ENCODE measurements at regions not wholly inside any gene's neighbourhood (a gene's known extent, or its start where the extent isn't known, plus 50 kb on each side); places are given as distances from the start of the nearest gene placed in this dataset.

GRCh38 chr3:76054404-76054803 lies 269.1 kb upstream of the ZNF717 start:
- ATAC-seq (ENCODE audit: low read depth) (no peak), DNase-seq (no peak)
- WGBS (ENCODE audit: insufficient coverage) = no CpG with 5 or more reads among the region's 1 CpG
- H3K9ac ChIP-seq (ENCODE audit: low read length) = no peak overlapping the region
- no peak overlapping the region for H3K4me2 ChIP-seq (replicated peaks; ENCODE audit: low read depth, low read length, poor library complexity, severe bottlenecking)
- Mint-ChIP-seq H3K4me1 (no peaks in the 10 kb centered on the region), H3K27ac (no peak overlapping the region), H3K4me3 (no peak overlapping the region), H3K9me3 (ENCODE audit: insufficient read depth) (peaks cover 2% of the 10 kb centered on the region), H3K27me3 (no peaks in the 10 kb centered on the region)
- CTCF ChIA-PET = no interaction called here
- H3K36me3 ChIP-seq (replicated peaks in 1 of 2; ENCODE audit: control extremely low read depth in 1 of 2, control insufficient read depth in 1 of 2, extremely low read depth in 1 of 2, insufficient read depth in 2 of 2, low read length in 1 of 2) = no peaks in the 10 kb centered on the region
- intact Hi-C loops (cut with micrococcal nuclease) = no loop called here
- POLR2A ChIA-PET = no interaction called here
- TF ChIP-seq CTCF (IDR thresholded peaks at IDR 0.05) = no peak
- TF ChIP-seq EZH2 (IDR thresholded peaks at IDR 0.05; ENCODE audit: borderline replicate concordance, insufficient read depth, low read depth, low read length, poor library complexity, severe bottlenecking) = no peak
- H3K4me1 ChIP-seq (ENCODE audit: control insufficient read depth in 2 of 2, insufficient read depth in 2 of 2, low read length in 2 of 2) = no peaks in the 10 kb centered on the region
- no peak overlapping the region for H3K27ac ChIP-seq (ENCODE audit: low read length in 2 of 2)
- no peak overlapping the region for H2AFZ ChIP-seq (ENCODE audit: insufficient read depth, low read depth, low read length, poor library complexity, severe bottlenecking)
- no peaks in the 10 kb centered on the region for H3K27me3 ChIP-seq (replicated peaks in 1 of 4; ENCODE audit: control extremely low read depth in 1 of 4, control insufficient read depth in 3 of 4, insufficient read depth in 4 of 4, low read length in 3 of 4)
- no peaks in the 10 kb centered on the region for H3K79me2 ChIP-seq (ENCODE audit: control insufficient read depth, insufficient read depth, low read length)
- no peaks in the 10 kb centered on the region for H4K20me1 ChIP-seq (ENCODE audit: control insufficient read depth, insufficient read depth, low read length, poor library complexity, severe bottlenecking)
- no peak overlapping the region for H3K4me3 ChIP-seq (ENCODE audit: control extremely low read depth in 1 of 5, extremely low read depth in 1 of 5, insufficient read depth in 1 of 5, low read depth in 2 of 5, low read length in 4 of 5)
- H3K9me3 ChIP-seq (ENCODE audit: control extremely low read depth in 1 of 3, control insufficient read depth in 2 of 3, insufficient read depth in 1 of 3, low read length in 2 of 3) = no peaks in the 10 kb centered on the region

- TF ChIP-seq EZH2 (IDR thresholded peaks at IDR 0.05; ENCODE audit: borderline replicate concordance, insufficient read depth, low read depth, low read length, poor library complexity, severe bottlenecking) (no peak), CTCF (IDR thresholded peaks at IDR 0.05) (no peak)
- Mint-ChIP-seq H3K9me3 (ENCODE audit: insufficient read depth) (no peaks in the 10 kb centered on the region), H3K4me3 (no peak overlapping the region), H3K27me3 (no peaks in the 10 kb centered on the region), H3K27ac (no peak overlapping the region), H3K4me1 (no peaks in the 10 kb centered on the region)
- Histone ChIP-seq H2AFZ (ENCODE audit: insufficient read depth, low read depth, low read length, poor library complexity, severe bottlenecking) (no peak overlapping the region), H3K4me3 (ENCODE audit: control extremely low read depth in 1 of 5, extremely low read depth in 1 of 5, insufficient read depth in 1 of 5, low read depth in 2 of 5, low read length in 4 of 5) (no peak overlapping the region), H3K9ac (ENCODE audit: low read length) (no peak overlapping the region), H3K27me3 (replicated peaks in 1 of 4; ENCODE audit: control extremely low read depth in 1 of 4, control insufficient read depth in 3 of 4, insufficient read depth in 4 of 4, low read length in 3 of 4) (no peaks in the 10 kb centered on the region), H3K4me1 (ENCODE audit: control insufficient read depth in 2 of 2, insufficient read depth in 2 of 2, low read length in 2 of 2) (no peaks in the 10 kb centered on the region), H3K4me2 (replicated peaks; ENCODE audit: low read depth, low read length, poor library complexity, severe bottlenecking) (no peak overlapping the region), H3K9me3 (ENCODE audit: control extremely low read depth in 1 of 3, control insufficient read depth in 2 of 3, insufficient read depth in 1 of 3, low read length in 2 of 3) (peaks cover 0 to 3% (median 0%) of the 10 kb centered on the region in 3 donors), H3K36me3 (replicated peaks in 1 of 2; ENCODE audit: control extremely low read depth in 1 of 2, control insufficient read depth in 1 of 2, extremely low read depth in 1 of 2, insufficient read depth in 2 of 2, low read length in 1 of 2) (no peaks in the 10 kb centered on the region), H4K20me1 (ENCODE audit: control insufficient read depth, insufficient read depth, low read length, poor library complexity, severe bottlenecking) (no peaks in the 10 kb centered on the region), H3K27ac (ENCODE audit: low read length in 2 of 2) (no peak overlapping the region), H3K79me2 (ENCODE audit: control insufficient read depth, insufficient read depth, low read length) (no peaks in the 10 kb centered on the region)
- CTCF ChIA-PET = no interaction called here
- ATAC-seq (ENCODE audit: low read depth) (no peak), DNase-seq (no peak)
- POLR2A ChIA-PET = no interaction called here
- intact Hi-C loops (cut with micrococcal nuclease) = no loop called here
- 87% methylated on average over 3 of the region's 3 CpGs for WGBS (ENCODE audit: insufficient coverage)
These were observed 276.3 kb upstream of the ZNF717 start for GRCh38 chr3:76061654-76062053.
